ENCODE measurements at regions not wholly inside any gene's neighbourhood (a gene's known extent, or its start where the extent isn't known, plus 50 kb on each side); places are given as distances from the start of the nearest gene placed in this dataset.

GRCh38 chr3:67202053-67202452 lies 203.9 kb downstream of the KBTBD8 start:
- Histone ChIP-seq H3K9me2 (ENCODE audit: insufficient read depth, low read length) (no peaks in the 10 kb centered on the region), H2AFZ (ENCODE audit: low read depth, low read length) (no peak overlapping the region), H3K79me2 (replicated peaks; ENCODE audit: insufficient read depth, low read length) (no peaks in the 10 kb centered on the region), H3K4me2 (ENCODE audit: low read length) (no peak overlapping the region), H3K9ac (ENCODE audit: low read length) (no peak overlapping the region), H3F3A (ENCODE audit: insufficient read depth, low read length, poor library complexity, severe bottlenecking) (no peaks in the 10 kb centered on the region), H3K27me3 (ENCODE audit: insufficient read depth, low read depth, low read length) (no peaks in the 10 kb centered on the region), H3K36me3 (ENCODE audit: insufficient read depth, low read length) (no peaks in the 10 kb centered on the region), H3K27ac (ENCODE audit: low read length) (no peak overlapping the region), H3K9me3 (ENCODE audit: low read length) (no peaks in the 10 kb centered on the region), H4K20me1 (ENCODE audit: insufficient read depth) (no peaks in the 10 kb centered on the region), H3K4me3 (ENCODE audit: low read length) (no peak overlapping the region)
- no peak for TF ChIP-seq TAF1 (IDR thresholded peaks at IDR 0.05; ENCODE audit: low read depth)
- TF ChIP-seq CTCF (IDR thresholded peaks at IDR 0.05; ENCODE audit: poor library complexity, severe bottlenecking), result no peak
- no peak for TF ChIP-seq SMC3 (conservative IDR thresholded peaks at IDR 0.05; ENCODE audit: poor library complexity)

DNA sequence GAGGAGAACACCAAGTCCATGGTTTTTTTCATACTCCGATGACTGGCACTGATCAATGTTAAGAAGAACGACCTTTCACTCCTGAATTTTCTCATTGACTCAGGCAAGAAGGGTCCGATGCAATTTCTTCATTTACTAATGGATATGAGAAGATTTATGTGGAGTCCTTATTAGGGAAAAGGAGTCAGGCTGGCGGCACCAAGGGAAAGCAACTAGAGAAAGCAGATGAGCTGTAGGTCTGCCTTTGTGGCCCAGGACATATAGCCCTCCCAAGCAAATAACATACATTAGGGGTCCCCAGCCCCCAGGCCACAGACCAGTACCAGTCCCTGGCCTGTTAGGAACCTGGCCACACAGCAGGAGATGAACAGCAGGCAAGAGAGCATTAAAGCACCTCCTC lies 206.8 kb downstream of the KBTBD8 start:
- H3K36me3 ChIP-seq (ENCODE audit: insufficient read depth, low read length), result no peaks in the 10 kb centered on the region
- H3K4me2 ChIP-seq (ENCODE audit: low read length), result no peak overlapping the region
- H3K27me3 ChIP-seq (ENCODE audit: insufficient read depth, low read depth, low read length), result no peaks in the 10 kb centered on the region
- no peak overlapping the region for H3K9ac ChIP-seq (ENCODE audit: low read length)
- no peaks in the 10 kb centered on the region for H3K79me2 ChIP-seq (replicated peaks; ENCODE audit: insufficient read depth, low read length)
- no peaks in the 10 kb centered on the region for H4K20me1 ChIP-seq (ENCODE audit: insufficient read depth)
- H3K9me3 ChIP-seq (ENCODE audit: low read length), result no peaks in the 10 kb centered on the region
- no peak for TF ChIP-seq TAF1 (IDR thresholded peaks at IDR 0.05; ENCODE audit: low read depth)
- no peak for TF ChIP-seq SMC3 (conservative IDR thresholded peaks at IDR 0.05; ENCODE audit: poor library complexity)
- no peak for TF ChIP-seq MXI1 (conservative IDR thresholded peaks at IDR 0.05; ENCODE audit: poor library complexity, severe bottlenecking)
- TF ChIP-seq CTCF (IDR thresholded peaks at IDR 0.05; ENCODE audit: poor library complexity, severe bottlenecking), result no peak
- TF ChIP-seq POLR2AphosphoS5 (IDR thresholded peaks at IDR 0.05), result no peak
- TF ChIP-seq EP300 (conservative IDR thresholded peaks at IDR 0.05; ENCODE audit: poor library complexity, severe bottlenecking), result no peak
- TF ChIP-seq RAD21 (conservative IDR thresholded peaks at IDR 0.05), result no peak
- TF ChIP-seq, protein P1, sequence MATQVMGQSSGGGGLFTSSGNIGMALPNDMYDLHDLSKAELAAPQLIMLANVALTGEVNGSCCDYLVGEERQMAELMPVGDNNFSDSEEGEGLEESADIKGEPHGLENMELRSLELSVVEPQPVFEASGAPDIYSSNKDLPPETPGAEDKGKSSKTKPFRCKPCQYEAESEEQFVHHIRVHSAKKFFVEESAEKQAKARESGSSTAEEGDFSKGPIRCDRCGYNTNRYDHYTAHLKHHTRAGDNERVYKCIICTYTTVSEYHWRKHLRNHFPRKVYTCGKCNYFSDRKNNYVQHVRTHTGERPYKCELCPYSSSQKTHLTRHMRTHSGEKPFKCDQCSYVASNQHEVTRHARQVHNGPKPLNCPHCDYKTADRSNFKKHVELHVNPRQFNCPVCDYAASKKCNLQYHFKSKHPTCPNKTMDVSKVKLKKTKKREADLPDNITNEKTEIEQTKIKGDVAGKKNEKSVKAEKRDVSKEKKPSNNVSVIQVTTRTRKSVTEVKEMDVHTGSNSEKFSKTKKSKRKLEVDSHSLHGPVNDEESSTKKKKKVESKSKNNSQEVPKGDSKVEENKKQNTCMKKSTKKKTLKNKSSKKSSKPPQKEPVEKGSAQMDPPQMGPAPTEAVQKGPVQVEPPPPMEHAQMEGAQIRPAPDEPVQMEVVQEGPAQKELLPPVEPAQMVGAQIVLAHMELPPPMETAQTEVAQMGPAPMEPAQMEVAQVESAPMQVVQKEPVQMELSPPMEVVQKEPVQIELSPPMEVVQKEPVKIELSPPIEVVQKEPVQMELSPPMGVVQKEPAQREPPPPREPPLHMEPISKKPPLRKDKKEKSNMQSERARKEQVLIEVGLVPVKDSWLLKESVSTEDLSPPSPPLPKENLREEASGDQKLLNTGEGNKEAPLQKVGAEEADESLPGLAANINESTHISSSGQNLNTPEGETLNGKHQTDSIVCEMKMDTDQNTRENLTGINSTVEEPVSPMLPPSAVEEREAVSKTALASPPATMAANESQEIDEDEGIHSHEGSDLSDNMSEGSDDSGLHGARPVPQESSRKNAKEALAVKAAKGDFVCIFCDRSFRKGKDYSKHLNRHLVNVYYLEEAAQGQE (IDR thresholded peaks at IDR 0.05; ENCODE audit: borderline replicate concordance), result no peak
- no peak overlapping the region for H3K27ac ChIP-seq (ENCODE audit: low read length)
- H3K9me2 ChIP-seq (ENCODE audit: insufficient read depth, low read length), result no peaks in the 10 kb centered on the region
- no peak overlapping the region for H2AFZ ChIP-seq (ENCODE audit: low read depth, low read length)
- no peak overlapping the region for H3K4me3 ChIP-seq (ENCODE audit: low read length)
- H3F3A ChIP-seq (ENCODE audit: insufficient read depth, low read length, poor library complexity, severe bottlenecking), result no peaks in the 10 kb centered on the region

All from neural cell (in vitro differentiated cells).